GM23338 (cell line): ENCODE measurements at regions not wholly inside any gene's neighbourhood (a gene's known extent, or its start where the extent isn't known, plus 50 kb on each side); places are given as distances from the start of the nearest gene placed in this dataset.

Experiments used
- CREB1 ChIP-seq: fragments of 250-450 bp; sonication (Bioruptor Pico); IDR thresholded peaks from 2 replicates; pipeline ENCODE4 v1.5.0; 2020; ENCODE audit warnings: low read depth, mild to moderate bottlenecking, moderate library complexity
- CTCF ChIP-seq, 2 experiments: fragments of 200-600 bp in 1 of 2; sonication (generic) in 1 of 2; conservative IDR thresholded peaks; 2 replicates each; pipeline versions ENCODE4 v1.5.1 to v1.6.1; 2016 to 2017; ENCODE audit warnings: antibody characterized with exemption in 2 of 2, low read depth in 2 of 2, mild to moderate bottlenecking in 2 of 2, moderate library complexity in 1 of 2
- EZH2 ChIP-seq: fragments of 200-600 bp; sonication (generic); IDR thresholded peaks from one replicate; pipeline ENCODE4 v1.8.0; 2017; ENCODE audit warnings: antibody characterized with exemption, mild to moderate bottlenecking, low read depth; ENCODE audit not compliant: unreplicated experiment
- EZH2phosphoT487 ChIP-seq: fragments of 200-600 bp; sonication (generic); IDR thresholded peaks from one replicate; pipeline ENCODE4 v1.8.1; 2018; ENCODE audit warnings: antibody characterized with exemption; ENCODE audit not compliant: unreplicated experiment
- JUNB ChIP-seq: IDR thresholded peaks from one replicate; pipeline ENCODE4 v1.6.1; 2016; ENCODE audit warnings: antibody characterized with exemption; ENCODE audit not compliant: unreplicated experiment
- NANOG ChIP-seq: IDR thresholded peaks from 2 replicates; pipeline ENCODE4 v1.6.1; 2016; ENCODE audit warnings: antibody characterized with exemption, borderline replicate concordance
- POLR2AphosphoS5 ChIP-seq: IDR thresholded peaks from 2 replicates; pipeline ENCODE4 v1.6.1; 2016; ENCODE audit warnings: antibody characterized with exemption, low read depth
- REST ChIP-seq: IDR thresholded peaks from one replicate; pipeline ENCODE4 v1.6.1; 2018; ENCODE audit warnings: antibody characterized with exemption; ENCODE audit not compliant: unreplicated experiment
- ZNF331 ChIP-seq: fragments of 250-450 bp; sonication (Bioruptor Pico); IDR thresholded peaks from 2 replicates; pipeline ENCODE4 v1.5.0; 2020; ENCODE audit warnings: low read depth, mild to moderate bottlenecking, moderate library complexity

DNA sequence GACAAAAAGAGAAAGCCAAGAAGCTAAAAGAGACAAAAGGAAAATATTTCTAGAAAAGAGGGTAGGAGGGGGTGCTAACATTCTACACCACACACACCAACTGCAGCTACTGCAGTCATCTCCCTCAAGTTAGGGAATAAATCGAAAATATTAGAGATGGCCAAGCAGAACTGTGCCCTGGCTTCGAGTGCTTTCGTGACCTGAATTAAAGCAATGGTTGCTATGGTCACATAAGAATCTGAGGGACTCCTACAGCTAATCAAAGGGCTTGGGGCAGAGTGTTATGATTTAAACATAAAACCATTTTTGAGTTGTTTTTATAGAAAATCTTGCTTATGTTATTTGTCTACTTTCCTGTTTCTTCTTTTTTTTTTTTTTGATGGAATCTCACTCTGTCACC, 159.6 kb upstream of the HNRNPA3 start:
- no peak for TF ChIP-seq CTCF (conservative IDR thresholded peaks at IDR 0.05; ENCODE audit: low read depth in 2 of 2)
- TF ChIP-seq REST = no peak
- no peak for TF ChIP-seq POLR2AphosphoS5
- TF ChIP-seq EZH2 = no peak
- no peak for TF ChIP-seq EZH2phosphoT487
- TF ChIP-seq JUNB = no peak
- TF ChIP-seq ZNF331 (CRISPR knock-in tag) = no peak
- no peak for TF ChIP-seq CREB1
- TF ChIP-seq NANOG = no peak
